Activated CD4-positive, alpha-beta memory T cell treated with anti-CD3 and anti-CD28 coated beads for 36 hours (primary cell): ENCODE measurements at regions not wholly inside any gene's neighbourhood (a gene's known extent, or its start where the extent isn't known, plus 50 kb on each side); places are given as distances from the start of the nearest gene placed in this dataset.
"Not testable (repeated sequence)": the region's sequence is repeated elsewhere in the genome, so short reads cannot be mapped to it uniquely, and the experiment has no call there.

Experiments used
- CTCF ChIA-PET: fragments of 350-600 bp; sonication (Branson Sonifier 250); formaldehyde crosslinking; loops from one replicate; lab custom pipeline; 2021; ENCODE audit warnings: antibody characterized with exemption, inconsistent platforms; lab: Charles Lee
- POLR2A ChIA-PET: fragments of 350-600 bp; sonication (Branson Sonifier 250); formaldehyde crosslinking; loops from one replicate; lab custom pipeline; 2021; ENCODE audit warnings: antibody characterized with exemption; lab: Charles Lee
- DNase-seq: peaks from one replicate; pipeline ENCODE4 v3.0.0-alpha.2; 2020
- H3K27ac Mint-ChIP-seq: one replicate; pipeline ENCODE4 v1.8.0; 2021; ENCODE audit warnings: mixed read lengths
- H3K27me3 Mint-ChIP-seq: one replicate; pipeline ENCODE4 v1.8.0; 2021; ENCODE audit warnings: mixed read lengths
- H3K36me3 Mint-ChIP-seq: one replicate; pipeline ENCODE4 v1.8.0; 2021; ENCODE audit warnings: mixed read lengths
- H3K4me1 Mint-ChIP-seq: one replicate; pipeline ENCODE4 v1.8.0; 2021; ENCODE audit warnings: low read depth, mixed read lengths
- H3K4me3 Mint-ChIP-seq: one replicate; pipeline ENCODE4 v1.8.0; 2021; ENCODE audit warnings: mild to moderate bottlenecking, mixed read lengths
- H3K9me3 Mint-ChIP-seq: one replicate; pipeline ENCODE4 v1.8.0; 2021; ENCODE audit warnings: mixed read lengths
- intact Hi-C: fragments of 100-400 bp; cut with micrococcal nuclease; formaldehyde crosslinking; loops from one replicate; pipeline ENCODE4 v1.15.1; 2023

- ChIA-PET CTCF (interaction anchor here (0.6 to 1.8 kb wide), 2 partner anchors 795 to 844 kb away, joined by 3 to 4 read pairs; no protein-coding TSS in a partner anchor), POLR2A (no interaction called here)
- no peaks in the 10 kb centered on the region for H3K4me1 Mint-ChIP-seq
- H3K27me3 Mint-ChIP-seq, result no peaks in the 10 kb centered on the region
- intact Hi-C loops, result loop anchor here (5.0 kb wide), 1 partner anchor 1107 kb away; no protein-coding TSS in a partner anchor
- H3K4me3 Mint-ChIP-seq, result no peak overlapping the region
- H3K36me3 Mint-ChIP-seq, result no peaks in the 10 kb centered on the region
- H3K9me3 Mint-ChIP-seq, result peaks cover 4% of the 10 kb centered on the region
- no peak for DNase-seq
- no peak overlapping the region for H3K27ac Mint-ChIP-seq
Observed at GRCh38 chr14:80055226-80055625, 156.1 kb downstream of the DIO2 start.

DNA sequence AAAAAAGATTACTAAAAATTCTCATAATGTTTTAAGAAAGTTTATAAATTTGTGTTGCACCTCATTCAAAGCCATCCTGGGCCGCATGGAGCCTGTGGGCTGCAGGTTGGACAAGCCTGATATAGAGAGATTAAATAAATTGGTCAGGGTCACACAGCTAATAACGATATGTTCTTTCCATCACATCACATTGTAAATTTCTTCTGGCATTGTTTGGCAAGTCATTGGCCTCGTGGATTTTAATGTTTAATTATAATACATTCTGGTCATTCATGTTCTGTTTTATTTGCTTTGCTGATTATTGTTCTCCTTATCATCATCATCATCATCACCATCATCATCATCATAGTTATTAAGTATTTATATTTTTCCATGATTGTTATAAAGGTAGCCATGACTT is 157.3 kb downstream of the DIO2 start:
- DNase-seq, result no peak
- Mint-ChIP-seq H3K36me3 (no peaks in the 10 kb centered on the region), H3K27me3 (no peaks in the 10 kb centered on the region), H3K9me3 (peaks cover 4% of the 10 kb centered on the region), H3K4me1 (no peaks in the 10 kb centered on the region), H3K4me3 (no peak overlapping the region), H3K27ac (no peak overlapping the region)
- POLR2A ChIA-PET, result no interaction called here
- intact Hi-C loops, result no loop called here
- CTCF ChIA-PET, result interaction anchor here (0.5 kb wide), 1 partner anchor 812 kb away, joined by 3 read pairs; no protein-coding TSS in a partner anchor

GRCh38 chr14:80049055-80049454 is 162.2 kb downstream of the DIO2 start:
- CTCF ChIA-PET, result no interaction called here
- Mint-ChIP-seq H3K4me1 (no peaks in the 10 kb centered on the region), H3K9me3 (peaks cover 5% of the 10 kb centered on the region), H3K27me3 (no peaks in the 10 kb centered on the region), H3K4me3 (no peak overlapping the region), H3K36me3 (no peaks in the 10 kb centered on the region), H3K27ac (no peak overlapping the region)
- no peak for DNase-seq
- POLR2A ChIA-PET, result no interaction called here
- intact Hi-C loops, result no loop called here

DNA sequence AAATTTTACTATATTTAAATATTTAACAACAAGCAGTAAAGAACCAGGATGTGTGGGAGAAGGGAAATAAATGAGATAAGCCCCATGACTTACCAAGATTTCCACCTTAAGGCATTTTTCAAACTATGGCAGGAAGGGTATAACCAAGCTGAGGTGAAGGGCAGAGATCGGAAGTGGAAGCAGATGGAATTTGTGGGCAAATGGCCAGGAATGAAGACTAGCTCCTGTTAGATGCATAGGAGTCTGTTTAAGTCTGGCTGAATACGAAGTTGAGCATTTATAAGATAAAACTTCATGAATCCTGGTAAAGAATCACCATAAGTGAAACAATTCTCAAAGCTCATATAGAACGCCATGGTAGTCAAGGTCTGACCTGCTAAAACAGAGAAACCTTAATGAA is 163.5 kb downstream of the DIO2 start:
- Mint-ChIP-seq H3K9me3 (peaks cover 11% of the 10 kb centered on the region), H3K27ac (no peak overlapping the region), H3K36me3 (no peaks in the 10 kb centered on the region), H3K27me3 (no peaks in the 10 kb centered on the region), H3K4me1 (no peaks in the 10 kb centered on the region), H3K4me3 (no peak overlapping the region)
- no peak for DNase-seq
- CTCF ChIA-PET, result no interaction called here
- POLR2A ChIA-PET, result no interaction called here
- intact Hi-C loops, result no loop called here

DNA sequence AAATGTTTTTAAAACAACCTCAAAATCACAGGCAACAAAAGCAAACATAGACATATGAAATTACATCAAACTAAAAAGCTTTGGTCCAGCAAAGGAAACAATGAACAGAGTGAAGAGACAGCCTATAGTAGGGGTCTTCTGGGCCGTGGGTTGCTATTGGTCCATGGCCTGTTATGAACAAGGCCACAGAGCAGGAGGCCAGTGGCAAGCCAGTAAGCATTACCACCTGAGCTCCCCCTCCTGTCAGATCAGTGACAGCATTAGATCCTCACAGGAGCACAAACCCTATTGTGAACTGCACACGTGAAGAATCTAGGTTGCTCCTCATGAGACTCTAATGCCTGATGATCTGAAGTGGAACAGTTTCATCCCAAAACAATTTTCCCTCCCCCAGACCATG is 174.0 kb downstream of the DIO2 start:
- no peaks in the 10 kb centered on the region for H3K4me1 Mint-ChIP-seq
- DNase-seq, result no peak
- CTCF ChIA-PET, result no interaction called here
- H3K27ac Mint-ChIP-seq, result no peak overlapping the region
- POLR2A ChIA-PET, result no interaction called here
- no peaks in the 10 kb centered on the region for H3K27me3 Mint-ChIP-seq
- peaks cover 14% of the 10 kb centered on the region for H3K9me3 Mint-ChIP-seq
- no peak overlapping the region for H3K4me3 Mint-ChIP-seq
- intact Hi-C loops, result no loop called here
- H3K36me3 Mint-ChIP-seq, result no peaks in the 10 kb centered on the region

DNA sequence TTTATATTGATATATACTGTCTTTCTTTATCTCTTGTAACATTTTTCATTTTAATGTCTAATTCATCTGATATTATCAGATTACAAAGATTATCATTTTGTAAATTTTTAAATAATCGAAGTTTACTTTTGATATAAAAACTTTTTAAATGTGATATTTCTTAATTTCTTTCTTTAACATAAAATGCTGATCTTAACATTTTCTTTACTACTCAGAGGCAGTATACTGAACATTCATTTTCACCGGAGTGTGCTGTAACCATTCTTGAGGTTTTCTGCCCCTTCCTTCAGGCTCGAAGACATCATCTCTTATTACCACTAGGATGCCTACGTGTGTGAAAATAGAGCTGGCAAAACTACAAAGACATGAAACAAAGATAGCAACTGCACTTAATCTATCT is 186.9 kb downstream of the DIO2 start:
- no peak for DNase-seq
- no peaks in the 10 kb centered on the region for H3K27me3 Mint-ChIP-seq
- H3K36me3 Mint-ChIP-seq, result no peaks in the 10 kb centered on the region
- H3K27ac Mint-ChIP-seq, result no peak overlapping the region
- H3K4me1 Mint-ChIP-seq, result no peaks in the 10 kb centered on the region
- H3K4me3 Mint-ChIP-seq, result no peak overlapping the region
- intact Hi-C loops, result no loop called here
- ChIA-PET POLR2A (no interaction called here), CTCF (no interaction called here)
- H3K9me3 Mint-ChIP-seq, result peaks cover 14% of the 10 kb centered on the region

GRCh38 chr14:80018476-80018875 is 192.8 kb downstream of the DIO2 start:
- not testable (repeated sequence) for H3K36me3 Mint-ChIP-seq

DNA sequence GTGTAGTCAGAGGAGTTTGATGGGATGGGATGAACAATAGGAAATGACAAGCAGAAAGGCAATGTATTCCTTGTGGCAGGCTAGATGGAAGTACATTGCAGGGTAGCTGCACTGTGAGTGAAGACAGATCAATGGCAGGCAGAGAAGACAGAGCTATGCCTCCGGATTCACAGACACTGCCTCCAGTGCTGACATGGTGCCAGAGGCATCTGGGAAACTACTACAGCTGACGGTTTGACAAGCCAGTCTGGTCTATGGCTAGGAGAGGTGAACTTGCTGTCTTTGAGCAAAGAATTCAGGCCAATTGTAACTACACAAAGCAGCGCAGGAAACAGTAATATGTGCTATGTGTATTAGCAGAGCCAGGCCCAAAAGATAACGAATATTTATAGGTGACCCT is 193.5 kb downstream of the DIO2 start:
- Mint-ChIP-seq H3K27me3 (no peaks in the 10 kb centered on the region), H3K4me3 (no peak overlapping the region)
- POLR2A ChIA-PET, result no interaction called here

More at GRCh38 chr14:80018476-80018875, 192.8 kb downstream of the DIO2 start:
- H3K4me1 Mint-ChIP-seq, intact Hi-C loops, H3K27me3 Mint-ChIP-seq, CTCF ChIA-PET, H3K27ac Mint-ChIP-seq, DNase-seq, POLR2A ChIA-PET, H3K4me3 Mint-ChIP-seq: not testable (repeated sequence)
- H3K9me3 Mint-ChIP-seq, result peaks cover 16% of the 10 kb centered on the region

GRCh38 chr14:80010245-80010644 is 201.1 kb downstream of the DIO2 start:
- H3K4me3 Mint-ChIP-seq, POLR2A ChIA-PET, DNase-seq, H3K27me3 Mint-ChIP-seq, H3K4me1 Mint-ChIP-seq, H3K27ac Mint-ChIP-seq, CTCF ChIA-PET, H3K36me3 Mint-ChIP-seq, intact Hi-C loops: not testable (repeated sequence)
- H3K9me3 Mint-ChIP-seq, result peaks cover 19% of the 10 kb centered on the region

More for the DNA sequence above, 193.5 kb downstream of the DIO2 start:
- Mint-ChIP-seq H3K36me3 (no peaks in the 10 kb centered on the region), H3K27ac (no peak overlapping the region), H3K4me1 (no peaks in the 10 kb centered on the region), H3K9me3 (peaks cover 16% of the 10 kb centered on the region)
- intact Hi-C loops, result no loop called here
- CTCF ChIA-PET, result no interaction called here
- no peak for DNase-seq

- POLR2A ChIA-PET, result no interaction called here
Observed at GRCh38 chr14:80005561-80005960, 205.7 kb downstream of the DIO2 start.

DNA sequence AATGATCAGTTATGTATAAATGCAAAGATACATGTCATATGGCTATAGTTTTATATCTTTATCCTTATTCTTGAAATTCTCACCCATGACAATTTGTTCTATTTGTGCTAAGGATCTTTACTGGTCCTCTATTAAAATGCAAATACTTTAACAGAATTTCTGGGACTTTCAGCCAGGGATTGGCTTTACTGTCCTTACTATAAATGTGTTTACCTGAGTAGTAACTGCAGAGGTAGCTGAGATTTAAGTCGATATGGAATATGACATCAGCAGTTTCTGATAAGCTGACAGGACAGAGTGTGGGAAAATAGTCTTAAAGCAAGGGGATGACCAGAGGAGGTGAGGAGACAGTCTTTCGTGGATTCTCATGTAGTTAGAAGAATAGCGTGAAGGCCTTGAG is 206.4 kb downstream of the DIO2 start:
- Mint-ChIP-seq H3K9me3 (peaks cover 5% of the 10 kb centered on the region), H3K27me3 (no peaks in the 10 kb centered on the region), H3K4me3 (no peak overlapping the region), H3K36me3 (no peaks in the 10 kb centered on the region), H3K27ac (no peak overlapping the region), H3K4me1 (no peaks in the 10 kb centered on the region)
- no peak for DNase-seq
- POLR2A ChIA-PET, result no interaction called here
- intact Hi-C loops, result no loop called here
- CTCF ChIA-PET, result no interaction called here

More at GRCh38 chr14:80005561-80005960, 205.7 kb downstream of the DIO2 start:
- H3K27me3 Mint-ChIP-seq, result no peaks in the 10 kb centered on the region
- H3K4me1 Mint-ChIP-seq, result no peaks in the 10 kb centered on the region
- H3K4me3 Mint-ChIP-seq, result no peak overlapping the region
- intact Hi-C loops, result no loop called here
- no peak overlapping the region for H3K27ac Mint-ChIP-seq
- no peak for DNase-seq
- CTCF ChIA-PET, result no interaction called here
- peaks cover 5% of the 10 kb centered on the region for H3K9me3 Mint-ChIP-seq
- no peaks in the 10 kb centered on the region for H3K36me3 Mint-ChIP-seq

DNA sequence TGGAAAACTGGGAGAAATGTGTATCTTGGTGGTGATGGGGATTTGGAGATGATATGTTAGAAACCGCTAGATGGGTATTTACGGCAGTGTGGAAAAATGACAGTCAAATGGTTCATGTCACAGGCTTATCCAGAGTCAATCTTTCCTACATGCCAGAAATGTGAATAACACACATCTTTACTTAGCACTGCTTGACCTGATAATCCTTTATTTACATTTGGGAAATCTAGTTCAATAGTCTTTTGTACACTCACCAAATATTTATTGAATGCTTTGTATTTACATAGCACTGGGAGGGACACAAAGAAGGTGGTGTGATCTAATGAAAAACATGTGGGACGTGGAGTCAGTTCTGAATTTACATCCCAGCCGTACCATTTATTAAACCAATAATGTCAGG is 208.2 kb downstream of the DIO2 start:
- H3K4me1 Mint-ChIP-seq, result no peaks in the 10 kb centered on the region
- CTCF ChIA-PET, result no interaction called here
- peaks cover 6% of the 10 kb centered on the region for H3K9me3 Mint-ChIP-seq
- no peaks in the 10 kb centered on the region for H3K36me3 Mint-ChIP-seq
- no peak for DNase-seq
- no peak overlapping the region for H3K27ac Mint-ChIP-seq
- H3K4me3 Mint-ChIP-seq, result no peak overlapping the region
- intact Hi-C loops, result no loop called here
- POLR2A ChIA-PET, result no interaction called here
- no peaks in the 10 kb centered on the region for H3K27me3 Mint-ChIP-seq

DNA sequence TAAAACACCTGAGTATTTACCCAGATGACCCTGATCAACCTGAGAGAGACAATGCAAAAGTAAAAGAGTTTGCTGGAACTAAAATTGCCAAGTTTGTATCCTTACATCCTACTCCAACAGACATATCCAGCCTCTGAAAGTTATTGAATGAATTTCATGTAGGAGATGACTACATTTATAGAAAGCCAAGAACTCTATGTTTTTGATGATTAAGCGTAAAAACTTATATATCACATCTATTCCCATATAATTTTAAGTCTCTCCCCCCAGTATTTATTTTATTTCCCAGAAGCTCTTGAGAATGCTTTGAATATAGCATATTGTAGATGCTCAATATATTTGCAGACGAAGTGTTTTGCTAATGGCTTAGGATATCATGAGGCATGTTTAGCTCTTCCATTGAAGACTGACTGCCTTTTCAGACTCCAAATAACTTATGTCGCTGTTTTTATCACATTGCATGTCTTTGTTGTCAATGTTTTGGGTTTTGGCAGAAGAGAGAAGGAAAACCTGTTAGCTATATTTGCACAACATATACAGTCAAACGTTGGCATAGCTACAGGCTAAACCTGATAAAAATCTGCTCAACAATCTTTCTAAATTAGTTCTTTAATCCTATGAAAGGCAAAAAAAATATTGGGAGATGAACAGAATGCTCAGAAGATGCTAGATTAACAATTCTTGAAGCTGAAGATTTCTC is 213.6 kb downstream of the DIO2 start:
- DNase-seq, result no peak
- CTCF ChIA-PET, result interaction anchor here (0.6 kb wide), 1 partner anchor 1064 kb away, joined by 3 read pairs; no protein-coding TSS in a partner anchor
- H3K4me1 Mint-ChIP-seq, result no peaks in the 10 kb centered on the region
- intact Hi-C loops, result no loop called here
- H3K9me3 Mint-ChIP-seq, result peaks cover 8% of the 10 kb centered on the region
- H3K27me3 Mint-ChIP-seq, result no peaks in the 10 kb centered on the region
- H3K27ac Mint-ChIP-seq, result no peak overlapping the region
- no peak overlapping the region for H3K4me3 Mint-ChIP-seq
- POLR2A ChIA-PET, result no interaction called here
- H3K36me3 Mint-ChIP-seq, result no peaks in the 10 kb centered on the region
